ENCODE measurements at regions not wholly inside any gene's neighbourhood (a gene's known extent, or its start where the extent isn't known, plus 50 kb on each side); places are given as distances from the start of the nearest gene placed in this dataset.

DNA sequence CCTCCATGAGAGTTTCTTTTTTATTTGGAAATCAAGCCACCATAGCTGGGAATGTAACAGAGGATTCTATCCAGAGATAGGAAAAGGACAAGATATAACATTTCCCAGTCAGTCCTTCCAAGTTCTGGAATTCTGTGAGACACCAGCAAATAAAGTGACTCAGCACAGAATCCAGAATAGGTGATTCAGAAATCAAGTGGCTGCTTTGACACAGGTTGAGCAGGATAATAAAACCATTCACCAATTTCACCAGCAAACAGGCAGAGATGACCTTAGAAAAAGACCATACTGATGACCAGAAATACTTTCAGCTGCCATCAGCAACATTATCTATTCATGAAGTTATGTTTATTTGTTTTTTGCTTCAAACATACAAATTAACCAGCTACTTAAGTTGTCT, 491.5 kb upstream of the TUSC1 start:
- peaks cover 3 to 7% of the 10 kb centered on the region in 2 experiments for H3K9me3 ChIP-seq (ENCODE audit: control insufficient read depth in 1 of 2, insufficient read depth in 1 of 2, low read length in 2 of 2)
- H3K27me3 ChIP-seq (ENCODE audit: control insufficient read depth in 1 of 2, insufficient read depth in 2 of 2, low read length in 2 of 2), result no peaks in the 10 kb centered on the region
- POLR2A ChIA-PET, result no interaction called here
- no peaks in the 10 kb centered on the region for H3K36me3 Mint-ChIP-seq (ENCODE audit: low read depth)
- intact Hi-C loops (cut with DNase I, micrococcal nuclease), result no loop called here
- CTCF ChIA-PET, result no interaction called here
- H3K4me3 Mint-ChIP-seq, result no peak overlapping the region
- no peak for DNase-seq
- no peaks in the 10 kb centered on the region for H3K36me3 ChIP-seq (ENCODE audit: insufficient read depth, low read length)
- no peaks in the 10 kb centered on the region for H3K4me1 Mint-ChIP-seq (ENCODE audit: low read depth)
- TF ChIP-seq, protein P1, sequence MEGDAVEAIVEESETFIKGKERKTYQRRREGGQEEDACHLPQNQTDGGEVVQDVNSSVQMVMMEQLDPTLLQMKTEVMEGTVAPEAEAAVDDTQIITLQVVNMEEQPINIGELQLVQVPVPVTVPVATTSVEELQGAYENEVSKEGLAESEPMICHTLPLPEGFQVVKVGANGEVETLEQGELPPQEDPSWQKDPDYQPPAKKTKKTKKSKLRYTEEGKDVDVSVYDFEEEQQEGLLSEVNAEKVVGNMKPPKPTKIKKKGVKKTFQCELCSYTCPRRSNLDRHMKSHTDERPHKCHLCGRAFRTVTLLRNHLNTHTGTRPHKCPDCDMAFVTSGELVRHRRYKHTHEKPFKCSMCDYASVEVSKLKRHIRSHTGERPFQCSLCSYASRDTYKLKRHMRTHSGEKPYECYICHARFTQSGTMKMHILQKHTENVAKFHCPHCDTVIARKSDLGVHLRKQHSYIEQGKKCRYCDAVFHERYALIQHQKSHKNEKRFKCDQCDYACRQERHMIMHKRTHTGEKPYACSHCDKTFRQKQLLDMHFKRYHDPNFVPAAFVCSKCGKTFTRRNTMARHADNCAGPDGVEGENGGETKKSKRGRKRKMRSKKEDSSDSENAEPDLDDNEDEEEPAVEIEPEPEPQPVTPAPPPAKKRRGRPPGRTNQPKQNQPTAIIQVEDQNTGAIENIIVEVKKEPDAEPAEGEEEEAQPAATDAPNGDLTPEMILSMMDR (IDR thresholded peaks at IDR 0.05), result no peak
- H3K27ac Mint-ChIP-seq, result no peak overlapping the region
- H3K27ac ChIP-seq (ENCODE audit: low read depth in 1 of 2, low read length in 2 of 2), result no peak overlapping the region
- no peak overlapping the region for H3K4me3 ChIP-seq (ENCODE audit: low read length)
- ATAC-seq (ENCODE audit: poor library complexity), result no peak
- H3K4me1 ChIP-seq (ENCODE audit: insufficient read depth, low read length), result no peaks in the 10 kb centered on the region
- no peaks in the 10 kb centered on the region for H3K27me3 Mint-ChIP-seq
- peaks cover 11% of the 10 kb centered on the region for H3K9me3 Mint-ChIP-seq

DNA sequence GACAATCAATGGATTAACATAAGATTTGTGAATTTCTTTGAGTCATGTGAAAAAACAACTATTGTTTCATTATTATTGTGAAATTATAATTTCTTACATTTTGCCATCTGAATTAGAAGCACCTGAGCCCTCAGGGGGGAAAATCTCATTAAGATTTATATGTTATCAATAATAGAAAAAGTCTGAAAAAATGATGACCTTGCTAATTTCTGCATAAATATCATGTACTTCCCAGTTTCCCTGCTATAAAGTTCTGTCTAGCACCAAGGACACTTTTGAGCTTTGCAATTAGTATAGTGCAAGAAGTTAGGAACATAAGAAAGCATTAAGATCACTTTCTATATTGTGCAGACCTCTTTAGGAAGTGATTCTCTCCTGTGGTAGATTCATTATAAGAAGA, 488.3 kb upstream of the TUSC1 start:
- H3K27me3 Mint-ChIP-seq, result no peaks in the 10 kb centered on the region
- no peak overlapping the region for H3K4me3 Mint-ChIP-seq
- no peaks in the 10 kb centered on the region for H3K36me3 ChIP-seq (ENCODE audit: insufficient read depth, low read length)
- H3K27me3 ChIP-seq (ENCODE audit: control insufficient read depth in 1 of 2, insufficient read depth in 2 of 2, low read length in 2 of 2), result no peaks in the 10 kb centered on the region
- DNase-seq (no peak), ATAC-seq (ENCODE audit: poor library complexity) (no peak)
- intact Hi-C loops (cut with DNase I, micrococcal nuclease), result no loop called here
- H3K4me3 ChIP-seq (ENCODE audit: low read length), result no peak overlapping the region
- no peak overlapping the region for H3K27ac Mint-ChIP-seq
- H3K36me3 Mint-ChIP-seq (ENCODE audit: low read depth), result no peaks in the 10 kb centered on the region
- H3K9me3 Mint-ChIP-seq, result peaks cover 8% of the 10 kb centered on the region
- H3K9me3 ChIP-seq (ENCODE audit: control insufficient read depth in 1 of 2, insufficient read depth in 1 of 2, low read length in 2 of 2), result peaks cover 8 to 9% of the 10 kb centered on the region in 2 experiments
- TF ChIP-seq, protein P1 (IDR thresholded peaks at IDR 0.05), result no peak
- H3K4me1 ChIP-seq (ENCODE audit: insufficient read depth, low read length), result no peaks in the 10 kb centered on the region
- no peak overlapping the region for H3K27ac ChIP-seq (ENCODE audit: low read depth in 1 of 2, low read length in 2 of 2)
- POLR2A ChIA-PET, result no interaction called here
- CTCF ChIA-PET, result no interaction called here
- no peaks in the 10 kb centered on the region for H3K4me1 Mint-ChIP-seq (ENCODE audit: low read depth)

GRCh38 chr9:26165426-26165825, 487.2 kb upstream of the TUSC1 start:
- Mint-ChIP-seq H3K27me3 (no peaks in the 10 kb centered on the region), H3K27ac (no peak overlapping the region), H3K9me3 (peaks cover 5% of the 10 kb centered on the region), H3K36me3 (ENCODE audit: low read depth) (no peaks in the 10 kb centered on the region), H3K4me3 (no peak overlapping the region), H3K4me1 (ENCODE audit: low read depth) (no peaks in the 10 kb centered on the region)
- H3K27ac ChIP-seq (ENCODE audit: low read depth in 1 of 2, low read length in 2 of 2), result no peak overlapping the region
- CTCF ChIA-PET, result no interaction called here
- no peaks in the 10 kb centered on the region for H3K36me3 ChIP-seq (ENCODE audit: insufficient read depth, low read length)
- H3K4me1 ChIP-seq (ENCODE audit: insufficient read depth, low read length), result no peaks in the 10 kb centered on the region
- no peaks in the 10 kb centered on the region for H3K27me3 ChIP-seq (ENCODE audit: control insufficient read depth in 1 of 2, insufficient read depth in 2 of 2, low read length in 2 of 2)
- H3K4me3 ChIP-seq (ENCODE audit: low read length), result no peak overlapping the region
- no peak for ATAC-seq (ENCODE audit: poor library complexity)
- intact Hi-C loops (cut with DNase I, micrococcal nuclease), result no loop called here
- no peak for DNase-seq
- POLR2A ChIA-PET, result no interaction called here
- peaks cover 8 to 9% of the 10 kb centered on the region in 2 experiments for H3K9me3 ChIP-seq (ENCODE audit: control insufficient read depth in 1 of 2, insufficient read depth in 1 of 2, low read length in 2 of 2)
- TF ChIP-seq, protein P1 (IDR thresholded peaks at IDR 0.05), result no peak

All from CD4-positive, alpha-beta T cell (primary cell).